Amygdala (tissue), 56 donors: ENCODE measurements at regions not wholly inside any gene's neighbourhood (a gene's known extent, or its start where the extent isn't known, plus 50 kb on each side); places are given as distances from the start of the nearest gene placed in this dataset.
"Not testable (repeated sequence)": the region's sequence is repeated elsewhere in the genome, so short reads cannot be mapped to it uniquely, and the experiment has no call there.

Experiments
- DNase-seq, 56 donors: peaks; one replicate each; lab custom pipeline; 2025; lab: John Stamatoyannopoulos, UW

- DNase-seq: no peak
These were observed 111.0 kb upstream of the KLF14 start for GRCh38 chr7:130844811-130845580.

GRCh38 chr7:130845581-130846085 is 111.6 kb upstream of the KLF14 start:
- no peak for DNase-seq

GRCh38 chr7:130849604-130850003 is 115.6 kb upstream of the KLF14 start:
- no peak for DNase-seq

GRCh38 chr7:130850956-130851355 is 116.9 kb upstream of the KLF14 start:
- DNase-seq: no peak

GRCh38 chr7:130852867-130853266 is 118.9 kb upstream of the KLF14 start:
- no peak for DNase-seq

- DNase-seq: no peak
These were observed 119.7 kb upstream of the KLF14 start for GRCh38 chr7:130853503-130854279.

GRCh38 chr7:130854481-130854880 is 120.5 kb upstream of the KLF14 start:
- no peak for DNase-seq

- DNase-seq: no peak
These were observed 122.9 kb upstream of the KLF14 start for GRCh38 chr7:130856866-130857265.

- DNase-seq: not testable (repeated sequence)
These were observed 126.8 kb upstream of the KLF14 start for GRCh38 chr7:130860832-130861231.

- no peak for DNase-seq
These were observed 131.6 kb upstream of the KLF14 start for GRCh38 chr7:130865408-130866236.

GRCh38 chr7:130867039-130867438 is 133.0 kb upstream of the KLF14 start:
- DNase-seq: no peak

GRCh38 chr7:130867581-130868136 is 133.7 kb upstream of the KLF14 start:
- DNase-seq: no peak

GRCh38 chr7:130868139-130868538 is 134.1 kb upstream of the KLF14 start:
- DNase-seq: no peak

GRCh38 chr7:130869918-130870317 is 135.9 kb upstream of the KLF14 start:
- no peak for DNase-seq

- no peak for DNase-seq
These were observed 138.3 kb upstream of the KLF14 start for GRCh38 chr7:130872341-130872740.

- DNase-seq: no peak
These were observed 138.9 kb upstream of the KLF14 start for GRCh38 chr7:130872756-130873448.

GRCh38 chr7:130874071-130874915 is 140.3 kb upstream of the KLF14 start:
- DNase-seq: no peak

- peak in 4 of 56 donors; percentile 19 to 35 (median 27) for DNase-seq
These were observed 141.3 kb upstream of the KLF14 start for GRCh38 chr7:130875265-130875741.

- DNase-seq: no peak
These were observed 141.9 kb upstream of the KLF14 start for GRCh38 chr7:130875901-130876300.
